NCI-H510A treated with DMSO at 0.1 percent for 48 hours (cell line): ENCODE measurements at regions not wholly inside any gene's neighbourhood (a gene's known extent, or its start where the extent isn't known, plus 50 kb on each side); places are given as distances from the start of the nearest gene placed in this dataset.
"Not testable (repeated sequence)": the region's sequence is repeated elsewhere in the genome, so short reads cannot be mapped to it uniquely, and the experiment has no call there.

Experiments used
- DNase-seq: peaks from one replicate; lab custom pipeline; 2025; lab: John Stamatoyannopoulos, UW

GRCh38 chr5:173423452-173424117, 95.4 kb upstream of the STC2 start:
- DNase-seq = no peak

GRCh38 chr5:173420108-173420507, 91.9 kb upstream of the STC2 start:
- no peak for DNase-seq

GRCh38 chr5:173413471-173413982, 85.3 kb upstream of the STC2 start:
- DNase-seq = no peak

- no peak for DNase-seq
Measured at GRCh38 chr5:173412566-173412965, 84.4 kb upstream of the STC2 start.

- no peak for DNase-seq
Measured at GRCh38 chr5:173411791-173412555, 83.8 kb upstream of the STC2 start.

GRCh38 chr5:173410459-173411233, 82.4 kb upstream of the STC2 start:
- DNase-seq = no peak

- no peak for DNase-seq
Measured at GRCh38 chr5:173408946-173409345, 80.7 kb upstream of the STC2 start.

- no peak for DNase-seq
Measured at GRCh38 chr5:173399851-173400250, 71.6 kb upstream of the STC2 start.

- no peak for DNase-seq
Measured at GRCh38 chr5:173397516-173397915, 69.3 kb upstream of the STC2 start.

- no peak for DNase-seq
Measured at GRCh38 chr5:173396311-173396993, 68.2 kb upstream of the STC2 start.

GRCh38 chr5:173395933-173396308, 67.7 kb upstream of the STC2 start:
- DNase-seq = no peak

- no peak for DNase-seq
Measured at GRCh38 chr5:173395257-173395932, 67.2 kb upstream of the STC2 start.

GRCh38 chr5:173394701-173395100, 66.5 kb upstream of the STC2 start:
- no peak for DNase-seq

GRCh38 chr5:173392172-173392571, 64.0 kb upstream of the STC2 start:
- DNase-seq = no peak

GRCh38 chr5:173391031-173391430, 62.8 kb upstream of the STC2 start:
- no peak for DNase-seq

- DNase-seq = not testable (repeated sequence)
Measured at GRCh38 chr5:173387293-173387692, 59.1 kb upstream of the STC2 start.

- no peak for DNase-seq
Measured at GRCh38 chr5:173385832-173386360, 57.7 kb upstream of the STC2 start.

GRCh38 chr5:173383711-173384110, 55.5 kb upstream of the STC2 start:
- no peak for DNase-seq

- DNase-seq = no peak
Measured at GRCh38 chr5:173378727-173379126, 50.5 kb upstream of the STC2 start.
